K562 (cell line): ENCODE measurements at regions not wholly inside any gene's neighbourhood (a gene's known extent, or its start where the extent isn't known, plus 50 kb on each side); places are given as distances from the start of the nearest gene placed in this dataset.

ENCODE experiments used
- ATAC-seq: fragments of 200-7000 bp; cut with Tn5 transposase; 3 replicates; pipeline ENCODE4 v1.9.1; 2020; ENCODE audit warnings: moderate library complexity
- BruUV-seq: library from RNA; stranded (reverse); fragments of 400-500 nt; replicated peaks from 2 replicates; lab custom pipeline; 2021; lab: Mats Ljungman, UMichigan
- CTCF ChIA-PET: fragments of 300-600 bp; formaldehyde crosslinking; extraction: SDS; loops from one replicate; lab custom pipeline; 2021; ENCODE audit warnings: low intra/inter-chr PET ratio; lab: Yijun Ruan, JAX
- POLR2A ChIA-PET: fragments of 300-600, 350-650 bp; sonication (Branson Sonifier 250); formaldehyde crosslinking; extraction: SDS; loops from one replicate; lab custom pipeline; 2021; ENCODE audit warnings: antibody characterized with exemption, inconsistent platforms; lab: Yijun Ruan, JAX
- DNase-seq, 4 experiments: peaks; one replicate each; pipeline versions ENCODE4 v3.0.0 to v3.0.0-alpha.2; 2011 to 2018; ENCODE audit warnings: low spot score in 3 of 4, mixed read lengths in 3 of 4; ENCODE audit errors: extremely low read depth in 1 of 4
- FAIRE-seq: peaks from 2 replicates; lab custom pipeline; 2011; peaks lifted over from hg19 to GRCh38; lab: Jason Lieb, UNC
- H2AFZ ChIP-seq: 2 replicates; pipeline ENCODE4 v1.6.0; 2011; ENCODE audit warnings: low read depth, low read length, control low read depth, inconsistent platforms
- H3K27ac ChIP-seq: fragments of 200-600 bp; 3 replicates; pipeline ENCODE4 v1.8.0; 2011; ENCODE audit warnings: low read depth, mild to moderate bottlenecking, control low read depth, inconsistent platforms, low read length, moderate library complexity, mixed read lengths; ENCODE audit errors: extremely low read depth
- H3K27me3 ChIP-seq, 2 experiments: fragments of 300-600 bp in 1 of 2; 2 replicates in 1 of 2; 3 replicates in 1 of 2; pipeline versions ENCODE4 v1.6.0 to v1.8.0; 2011; ENCODE audit warnings: inconsistent platforms in 2 of 2, low read length in 2 of 2, mild to moderate bottlenecking in 1 of 2, mixed read lengths in 1 of 2, moderate library complexity in 1 of 2; ENCODE audit not compliant: control insufficient read depth in 2 of 2, insufficient read depth in 2 of 2
- H3K36me3 ChIP-seq: fragments of 300-600 bp; 3 replicates; pipeline ENCODE4 v1.8.0; 2011; ENCODE audit warnings: mild to moderate bottlenecking, low read length, inconsistent platforms; ENCODE audit not compliant: control insufficient read depth, insufficient read depth
- H3K4me1 ChIP-seq, 2 experiments: fragments of 200-600 bp in 1 of 2; replicated peaks in 1 of 2; 2 replicates in 1 of 2; 3 replicates in 1 of 2; pipeline versions ENCODE4 v1.5.1 to v1.8.0; 2011; ENCODE audit warnings: inconsistent platforms in 2 of 2, low read length in 2 of 2, mild to moderate bottlenecking in 1 of 2, mixed read lengths in 1 of 2, moderate library complexity in 1 of 2; ENCODE audit not compliant: control insufficient read depth in 2 of 2, insufficient read depth in 2 of 2
- H3K4me2 ChIP-seq: 2 replicates; pipeline ENCODE4 v1.6.1; 2011; ENCODE audit warnings: low read length, control low read depth, inconsistent platforms, mixed read lengths; ENCODE audit not compliant: insufficient read depth
- H3K4me3 ChIP-seq: fragments of 200-600 bp; sonication (generic), shearing (Covaris generic); 2 replicates; pipeline ENCODE4 v1.5.1; 2016; ENCODE audit warnings: control low read depth, inconsistent platforms
- H3K79me2 ChIP-seq: fragments of 200-600 bp; 3 replicates; pipeline ENCODE4 v1.8.0; 2011; ENCODE audit warnings: low read length, inconsistent platforms; ENCODE audit not compliant: control insufficient read depth, insufficient read depth
- H3K9ac ChIP-seq, 2 experiments: 2 replicates each; pipeline versions ENCODE4 v1.6.0 to v1.6.1; 2011; ENCODE audit warnings: low read depth in 2 of 2, low read length in 2 of 2, control low read depth in 1 of 2, inconsistent platforms in 1 of 2, mild to moderate bottlenecking in 1 of 2, mixed read lengths in 1 of 2; ENCODE audit not compliant: insufficient read depth in 1 of 2
- H3K9me1 ChIP-seq: one replicate; pipeline ENCODE4 v1.6.0; 2011; ENCODE audit warnings: inconsistent platforms, mild to moderate bottlenecking, low read length, moderate library complexity; ENCODE audit not compliant: control insufficient read depth, insufficient read depth
- H3K9me3 ChIP-seq: replicated peaks from 2 replicates; pipeline ENCODE4 v1.5.1; 2011; ENCODE audit warnings: low read depth, low read length, inconsistent platforms; ENCODE audit not compliant: control insufficient read depth, insufficient read depth
- H4K20me1 ChIP-seq: replicated peaks from 2 replicates; pipeline ENCODE4 v1.6.1; 2011; ENCODE audit warnings: low read length, inconsistent platforms, mixed read lengths; ENCODE audit not compliant: control insufficient read depth, insufficient read depth
- CBX3 ChIP-seq, 2 experiments: IDR thresholded peaks; 1 replicate in 1 of 2; 2 replicates in 1 of 2; pipeline ENCODE4 v1.6.1; 2012; ENCODE audit warnings: inconsistent platforms in 2 of 2, low read length in 2 of 2, borderline replicate concordance in 1 of 2, control low read depth in 1 of 2
- HNRNPL ChIP-seq: fragments of 200-400 bp; formaldehyde crosslinking; IDR thresholded peaks from 2 replicates; pipeline ENCODE4 v1.6.1; 2017; ENCODE audit warnings: low read depth, mild to moderate bottlenecking, low read length
- LEF1 ChIP-seq: fragments of 450-650 bp; IDR thresholded peaks from 2 replicates; pipeline ENCODE4 v1.6.1; 2016; ENCODE audit warnings: mild to moderate bottlenecking
- SMC3 ChIP-seq: conservative IDR thresholded peaks from 2 replicates; pipeline ENCODE4 v1.6.1; 2011; ENCODE audit warnings: low read depth, low read length, improper control_type of control experiment; ENCODE audit not compliant: insufficient read depth
- SREBF2 ChIP-seq: sonication (generic); formaldehyde crosslinking; IDR thresholded peaks from 2 replicates; pipeline ENCODE4 v1.4.0; 2020; ENCODE audit warnings: mild to moderate bottlenecking, missing genetic modification reagents
- ZNF134 ChIP-seq: fragments of 250-450 bp; sonication (Bioruptor Pico); conservative IDR thresholded peaks from 2 replicates; pipeline ENCODE4 v1.4.0; 2020
- ZNF253 ChIP-seq: fragments of 250-450 bp; sonication (Bioruptor Pico); conservative IDR thresholded peaks from 2 replicates; pipeline ENCODE4 v1.6.1; 2021; ENCODE audit warnings: mild to moderate bottlenecking
- WGBS: fragments of 100-300 bp; shearing (Covaris generic); methylation state at CpG from one replicate; pipeline ENCODE4 v1.1.6; 2016; ENCODE audit warnings: low coverage, mixed read lengths; ENCODE audit not compliant: insufficient coverage; ENCODE audit errors: missing lambda C conversion rate; 5-methylcytosine and 5-hydroxymethylcytosine counted together
- in situ Hi-C: fragments of 300-500 bp; cut with MboI; formaldehyde crosslinking; loops from 4 replicates; pipeline ENCODE4 v1.15.0; 2018; ENCODE audit warnings: inconsistent platforms, mixed read lengths
- intact Hi-C: fragments of 100-400 bp; cut with micrococcal nuclease; formaldehyde crosslinking; loops from 2 replicates; pipeline ENCODE4 v1.14.2; 2022
- TF ChIP-seq, protein P1 (sequence below): sonication (generic); formaldehyde crosslinking; IDR thresholded peaks from 2 replicates; pipeline ENCODE4 v1.8.0; 2022; ENCODE audit warnings: mild to moderate bottlenecking, missing genetic modification reagents
- TF ChIP-seq, protein P2 (sequence below): fragments of 250-450 bp; sonication (Bioruptor Pico); IDR thresholded peaks from 2 replicates; pipeline ENCODE4 v1.5.0; 2021
- TF ChIP-seq, protein P3 (sequence below), 2 experiments: fragments of 450-650 bp in 1 of 2; sonication (generic) in 1 of 2; formaldehyde crosslinking in 1 of 2; IDR thresholded peaks in 1 of 2; conservative IDR thresholded peaks in 1 of 2; 2 replicates each; pipeline versions ENCODE4 v1.6.1 to v1.8.1; 2016 to 2023; ENCODE audit warnings: mild to moderate bottlenecking in 2 of 2, moderate library complexity in 2 of 2, inconsistent platforms in 1 of 2, missing genetic modification reagents in 1 of 2
- TF ChIP-seq, protein P4 (sequence below): fragments of 250-450 bp; sonication (Bioruptor Pico); IDR thresholded peaks from 2 replicates; pipeline ENCODE4 v1.4.0; 2020; ENCODE audit warnings: mild to moderate bottlenecking, moderate library complexity, borderline replicate concordance
- TF ChIP-seq, protein P5 (sequence below): IDR thresholded peaks from 2 replicates; pipeline ENCODE4 v1.6.1; 2014; ENCODE audit warnings: antibody characterized with exemption

DNA sequence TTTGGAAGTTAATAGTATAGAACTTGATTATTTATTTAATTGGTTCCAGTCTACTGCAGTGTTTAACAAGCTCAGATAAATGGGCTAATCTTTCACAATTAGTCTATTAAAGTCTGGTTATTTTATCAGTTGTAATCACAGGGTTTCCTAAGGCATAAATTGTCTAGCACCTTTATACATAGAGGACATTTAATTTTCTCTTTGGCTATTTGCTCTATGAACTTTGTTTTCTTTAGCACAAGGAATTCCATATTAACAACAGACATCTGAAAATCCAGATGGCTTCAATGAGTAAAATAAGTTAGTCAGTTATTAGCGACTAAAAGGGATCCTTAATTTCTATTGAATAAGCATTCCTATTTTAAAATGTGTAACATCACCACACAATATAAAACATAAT, 1350.8 kb upstream of the SLC10A2 start:
- CTCF ChIA-PET, result no interaction called here
- H3K4me1 ChIP-seq, result no peaks in the 10 kb centered on the region
- no peak for ATAC-seq

More for the DNA sequence above, 1350.8 kb upstream of the SLC10A2 start:
- H3K27me3 ChIP-seq, result no peaks in the 10 kb centered on the region
- no TSS peak for BruUV-seq
- H3K9ac ChIP-seq, result no peak overlapping the region
- no CpG with 5 or more reads among the region's 1 CpG for WGBS
- FAIRE-seq (no peak), DNase-seq (no peak)
- no peaks in the 10 kb centered on the region for H3K9me1 ChIP-seq
- POLR2A ChIA-PET, result no interaction called here
- H3K4me2 ChIP-seq, result no peak overlapping the region
- H3K9me3 ChIP-seq, result no peaks in the 10 kb centered on the region
- H3K4me3 ChIP-seq, result no peak overlapping the region
- intact Hi-C loops, result no loop called here
- H3K79me2 ChIP-seq, result no peaks in the 10 kb centered on the region
- TF ChIP-seq, protein P1, sequence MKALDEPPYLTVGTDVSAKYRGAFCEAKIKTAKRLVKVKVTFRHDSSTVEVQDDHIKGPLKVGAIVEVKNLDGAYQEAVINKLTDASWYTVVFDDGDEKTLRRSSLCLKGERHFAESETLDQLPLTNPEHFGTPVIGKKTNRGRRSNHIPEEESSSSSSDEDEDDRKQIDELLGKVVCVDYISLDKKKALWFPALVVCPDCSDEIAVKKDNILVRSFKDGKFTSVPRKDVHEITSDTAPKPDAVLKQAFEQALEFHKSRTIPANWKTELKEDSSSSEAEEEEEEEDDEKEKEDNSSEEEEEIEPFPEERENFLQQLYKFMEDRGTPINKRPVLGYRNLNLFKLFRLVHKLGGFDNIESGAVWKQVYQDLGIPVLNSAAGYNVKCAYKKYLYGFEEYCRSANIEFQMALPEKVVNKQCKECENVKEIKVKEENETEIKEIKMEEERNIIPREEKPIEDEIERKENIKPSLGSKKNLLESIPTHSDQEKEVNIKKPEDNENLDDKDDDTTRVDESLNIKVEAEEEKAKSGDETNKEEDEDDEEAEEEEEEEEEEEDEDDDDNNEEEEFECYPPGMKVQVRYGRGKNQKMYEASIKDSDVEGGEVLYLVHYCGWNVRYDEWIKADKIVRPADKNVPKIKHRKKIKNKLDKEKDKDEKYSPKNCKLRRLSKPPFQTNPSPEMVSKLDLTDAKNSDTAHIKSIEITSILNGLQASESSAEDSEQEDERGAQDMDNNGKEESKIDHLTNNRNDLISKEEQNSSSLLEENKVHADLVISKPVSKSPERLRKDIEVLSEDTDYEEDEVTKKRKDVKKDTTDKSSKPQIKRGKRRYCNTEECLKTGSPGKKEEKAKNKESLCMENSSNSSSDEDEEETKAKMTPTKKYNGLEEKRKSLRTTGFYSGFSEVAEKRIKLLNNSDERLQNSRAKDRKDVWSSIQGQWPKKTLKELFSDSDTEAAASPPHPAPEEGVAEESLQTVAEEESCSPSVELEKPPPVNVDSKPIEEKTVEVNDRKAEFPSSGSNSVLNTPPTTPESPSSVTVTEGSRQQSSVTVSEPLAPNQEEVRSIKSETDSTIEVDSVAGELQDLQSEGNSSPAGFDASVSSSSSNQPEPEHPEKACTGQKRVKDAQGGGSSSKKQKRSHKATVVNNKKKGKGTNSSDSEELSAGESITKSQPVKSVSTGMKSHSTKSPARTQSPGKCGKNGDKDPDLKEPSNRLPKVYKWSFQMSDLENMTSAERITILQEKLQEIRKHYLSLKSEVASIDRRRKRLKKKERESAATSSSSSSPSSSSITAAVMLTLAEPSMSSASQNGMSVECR (CRISPR knock-in tag), result no peak
- TF ChIP-seq ZNF253 (CRISPR knock-in tag), result no peak
- TF ChIP-seq SREBF2 (CRISPR knock-in tag), result no peak
- TF ChIP-seq SMC3, result no peak
- no peak for TF ChIP-seq ZNF134 (CRISPR knock-in tag)
- TF ChIP-seq, protein P2, sequence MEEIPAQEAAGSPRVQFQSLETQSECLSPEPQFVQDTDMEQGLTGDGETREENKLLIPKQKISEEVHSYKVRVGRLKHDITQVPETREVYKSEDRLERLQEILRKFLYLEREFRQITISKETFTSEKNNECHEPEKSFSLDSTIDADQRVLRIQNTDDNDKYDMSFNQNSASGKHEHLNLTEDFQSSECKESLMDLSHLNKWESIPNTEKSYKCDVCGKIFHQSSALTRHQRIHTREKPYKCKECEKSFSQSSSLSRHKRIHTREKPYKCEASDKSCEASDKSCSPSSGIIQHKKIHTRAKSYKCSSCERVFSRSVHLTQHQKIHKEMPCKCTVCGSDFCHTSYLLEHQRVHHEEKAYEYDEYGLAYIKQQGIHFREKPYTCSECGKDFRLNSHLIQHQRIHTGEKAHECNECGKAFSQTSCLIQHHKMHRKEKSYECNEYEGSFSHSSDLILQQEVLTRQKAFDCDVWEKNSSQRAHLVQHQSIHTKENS (CRISPR knock-in tag), result no peak
- TF ChIP-seq, protein P3, sequence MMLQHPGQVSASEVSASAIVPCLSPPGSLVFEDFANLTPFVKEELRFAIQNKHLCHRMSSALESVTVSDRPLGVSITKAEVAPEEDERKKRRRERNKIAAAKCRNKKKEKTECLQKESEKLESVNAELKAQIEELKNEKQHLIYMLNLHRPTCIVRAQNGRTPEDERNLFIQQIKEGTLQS (IDR thresholded peaks at IDR 0.05), result no peak
- TF ChIP-seq, protein P3 (CRISPR knock-in tag; conservative IDR thresholded peaks at IDR 0.05), result no peak
- TF ChIP-seq, protein P4, sequence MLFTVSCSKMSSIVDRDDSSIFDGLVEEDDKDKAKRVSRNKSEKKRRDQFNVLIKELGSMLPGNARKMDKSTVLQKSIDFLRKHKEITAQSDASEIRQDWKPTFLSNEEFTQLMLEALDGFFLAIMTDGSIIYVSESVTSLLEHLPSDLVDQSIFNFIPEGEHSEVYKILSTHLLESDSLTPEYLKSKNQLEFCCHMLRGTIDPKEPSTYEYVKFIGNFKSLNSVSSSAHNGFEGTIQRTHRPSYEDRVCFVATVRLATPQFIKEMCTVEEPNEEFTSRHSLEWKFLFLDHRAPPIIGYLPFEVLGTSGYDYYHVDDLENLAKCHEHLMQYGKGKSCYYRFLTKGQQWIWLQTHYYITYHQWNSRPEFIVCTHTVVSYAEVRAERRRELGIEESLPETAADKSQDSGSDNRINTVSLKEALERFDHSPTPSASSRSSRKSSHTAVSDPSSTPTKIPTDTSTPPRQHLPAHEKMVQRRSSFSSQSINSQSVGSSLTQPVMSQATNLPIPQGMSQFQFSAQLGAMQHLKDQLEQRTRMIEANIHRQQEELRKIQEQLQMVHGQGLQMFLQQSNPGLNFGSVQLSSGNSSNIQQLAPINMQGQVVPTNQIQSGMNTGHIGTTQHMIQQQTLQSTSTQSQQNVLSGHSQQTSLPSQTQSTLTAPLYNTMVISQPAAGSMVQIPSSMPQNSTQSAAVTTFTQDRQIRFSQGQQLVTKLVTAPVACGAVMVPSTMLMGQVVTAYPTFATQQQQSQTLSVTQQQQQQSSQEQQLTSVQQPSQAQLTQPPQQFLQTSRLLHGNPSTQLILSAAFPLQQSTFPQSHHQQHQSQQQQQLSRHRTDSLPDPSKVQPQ (CRISPR knock-in tag), result no peak
- TF ChIP-seq, protein P5, sequence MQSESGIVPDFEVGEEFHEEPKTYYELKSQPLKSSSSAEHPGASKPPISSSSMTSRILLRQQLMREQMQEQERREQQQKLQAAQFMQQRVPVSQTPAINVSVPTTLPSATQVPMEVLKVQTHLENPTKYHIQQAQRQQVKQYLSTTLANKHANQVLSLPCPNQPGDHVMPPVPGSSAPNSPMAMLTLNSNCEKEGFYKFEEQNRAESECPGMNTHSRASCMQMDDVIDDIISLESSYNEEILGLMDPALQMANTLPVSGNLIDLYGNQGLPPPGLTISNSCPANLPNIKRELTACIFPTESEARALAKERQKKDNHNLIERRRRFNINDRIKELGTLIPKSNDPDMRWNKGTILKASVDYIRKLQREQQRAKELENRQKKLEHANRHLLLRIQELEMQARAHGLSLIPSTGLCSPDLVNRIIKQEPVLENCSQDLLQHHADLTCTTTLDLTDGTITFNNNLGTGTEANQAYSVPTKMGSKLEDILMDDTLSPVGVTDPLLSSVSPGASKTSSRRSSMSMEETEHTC, result no peak
- TF ChIP-seq HNRNPL, result no peak
- no peak for TF ChIP-seq LEF1
- TF ChIP-seq CBX3 (IDR thresholded peaks at IDR 0.05; ENCODE audit: borderline replicate concordance in 1 of 2, low read length in 2 of 2), result no peak
- H3K27ac ChIP-seq, result no peak overlapping the region
- H3K36me3 ChIP-seq, result no peaks in the 10 kb centered on the region
- no peaks in the 10 kb centered on the region for H4K20me1 ChIP-seq
- in situ Hi-C loops, result no loop called here
- H2AFZ ChIP-seq, result no peak overlapping the region
